GM23338 (cell line): ENCODE measurements at regions not wholly inside any gene's neighbourhood (a gene's known extent, or its start where the extent isn't known, plus 50 kb on each side); places are given as distances from the start of the nearest gene placed in this dataset.
"Not testable (repeated sequence)": the region's sequence is repeated elsewhere in the genome, so short reads cannot be mapped to it uniquely, and the experiment has no call there.

Source experiments
- EZH2 ChIP-seq: fragments of 200-600 bp; sonication (generic); IDR thresholded peaks from one replicate; pipeline ENCODE4 v1.8.0; 2017; ENCODE audit warnings: antibody characterized with exemption, mild to moderate bottlenecking, low read depth; ENCODE audit not compliant: unreplicated experiment
- POLR2AphosphoS5 ChIP-seq: IDR thresholded peaks from 2 replicates; pipeline ENCODE4 v1.6.1; 2016; ENCODE audit warnings: antibody characterized with exemption, low read depth
- STAT1 ChIP-seq: IDR thresholded peaks from one replicate; pipeline ENCODE4 v1.6.1; 2016; ENCODE audit warnings: antibody characterized with exemption; ENCODE audit not compliant: unreplicated experiment
- TF ChIP-seq, protein P1 (sequence below), 2 experiments: fragments of 200-600 bp in 1 of 2; sonication (generic) in 1 of 2; conservative IDR thresholded peaks; 2 replicates each; pipeline versions ENCODE4 v1.5.1 to v1.6.1; 2016 to 2017; ENCODE audit warnings: antibody characterized with exemption in 2 of 2, low read depth in 2 of 2, mild to moderate bottlenecking in 2 of 2, moderate library complexity in 1 of 2

DNA sequence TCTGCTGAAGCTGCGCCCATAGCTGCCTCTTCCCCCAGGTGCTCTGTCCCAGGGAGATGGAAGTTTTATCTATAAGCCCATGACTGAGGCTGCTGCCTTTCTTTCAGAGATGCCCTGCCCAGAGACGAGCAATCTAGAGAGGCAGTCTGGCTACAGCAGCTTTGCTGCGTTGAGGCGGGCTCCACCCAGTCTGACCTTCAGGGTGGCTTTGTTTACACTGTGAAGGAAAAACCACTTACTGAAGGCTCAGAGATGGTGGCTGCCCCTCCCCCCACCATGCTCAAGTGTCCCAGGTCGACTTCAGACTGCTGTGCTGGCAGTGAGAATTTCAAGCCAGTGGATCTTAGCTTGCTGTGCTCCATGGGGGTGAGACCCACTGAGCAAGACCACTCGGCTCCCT lies 1029.9 kb upstream of the COX7C start:
- TF ChIP-seq, protein P1, sequence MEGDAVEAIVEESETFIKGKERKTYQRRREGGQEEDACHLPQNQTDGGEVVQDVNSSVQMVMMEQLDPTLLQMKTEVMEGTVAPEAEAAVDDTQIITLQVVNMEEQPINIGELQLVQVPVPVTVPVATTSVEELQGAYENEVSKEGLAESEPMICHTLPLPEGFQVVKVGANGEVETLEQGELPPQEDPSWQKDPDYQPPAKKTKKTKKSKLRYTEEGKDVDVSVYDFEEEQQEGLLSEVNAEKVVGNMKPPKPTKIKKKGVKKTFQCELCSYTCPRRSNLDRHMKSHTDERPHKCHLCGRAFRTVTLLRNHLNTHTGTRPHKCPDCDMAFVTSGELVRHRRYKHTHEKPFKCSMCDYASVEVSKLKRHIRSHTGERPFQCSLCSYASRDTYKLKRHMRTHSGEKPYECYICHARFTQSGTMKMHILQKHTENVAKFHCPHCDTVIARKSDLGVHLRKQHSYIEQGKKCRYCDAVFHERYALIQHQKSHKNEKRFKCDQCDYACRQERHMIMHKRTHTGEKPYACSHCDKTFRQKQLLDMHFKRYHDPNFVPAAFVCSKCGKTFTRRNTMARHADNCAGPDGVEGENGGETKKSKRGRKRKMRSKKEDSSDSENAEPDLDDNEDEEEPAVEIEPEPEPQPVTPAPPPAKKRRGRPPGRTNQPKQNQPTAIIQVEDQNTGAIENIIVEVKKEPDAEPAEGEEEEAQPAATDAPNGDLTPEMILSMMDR (conservative IDR thresholded peaks at IDR 0.05; ENCODE audit: low read depth in 2 of 2) = not testable (repeated sequence)
- not testable (repeated sequence) for TF ChIP-seq EZH2, STAT1, POLR2AphosphoS5
